Erythroblast (primary cell): ENCODE measurements at regions not wholly inside any gene's neighbourhood (a gene's known extent, or its start where the extent isn't known, plus 50 kb on each side); places are given as distances from the start of the nearest gene placed in this dataset.

Experiments
- GATA1 ChIP-seq: IDR thresholded peaks from 2 replicates; pipeline ENCODE4 v1.6.1; 2011; ENCODE audit warnings: low read depth, mild to moderate bottlenecking, control low read depth, low read length, moderate library complexity
- POLR2A ChIP-seq: IDR thresholded peaks from 2 replicates; pipeline ENCODE4 v1.6.1; 2011; ENCODE audit warnings: mild to moderate bottlenecking, low read length

GRCh38 chr17:70621566-70621965 is 452.2 kb downstream of the KCNJ2 start:
- TF ChIP-seq POLR2A: no peak
- no peak for TF ChIP-seq GATA1
